OCI-LY7 (cell line): ENCODE measurements at regions not wholly inside any gene's neighbourhood (a gene's known extent, or its start where the extent isn't known, plus 50 kb on each side); places are given as distances from the start of the nearest gene placed in this dataset.

ENCODE experiments used
- CTCF ChIP-seq: fragments of 200-600 bp; sonication (generic); conservative IDR thresholded peaks from 2 replicates; pipeline ENCODE4 v1.5.1; 2014; ENCODE audit warnings: mild to moderate bottlenecking, antibody characterized with exemption, low read length, moderate library complexity, mixed read lengths
- EZH2phosphoT487 ChIP-seq: fragments of 200-600 bp; sonication (generic); IDR thresholded peaks from 2 replicates; pipeline ENCODE4 v1.6.1; 2018; ENCODE audit warnings: low read depth, borderline replicate concordance, mild to moderate bottlenecking, mixed run types, antibody characterized with exemption, low read length, moderate library complexity, mixed read lengths

- TF ChIP-seq CTCF (no peak), EZH2phosphoT487 (no peak)
Observed at GRCh38 chr14:29282169-29282568, 515.6 kb downstream of the FOXG1 start.
